BLaER1 treated with 17β-estradiol and CSF1 and Interleukin-3, amounts not matched to agents 10 nM and 100 nM (cell line): ENCODE measurements at regions not wholly inside any gene's neighbourhood (a gene's known extent, or its start where the extent isn't known, plus 50 kb on each side); places are given as distances from the start of the nearest gene placed in this dataset.
"Not testable (repeated sequence)": the region's sequence is repeated elsewhere in the genome, so short reads cannot be mapped to it uniquely, and the experiment has no call there.

ENCODE experiments used
- H3K27ac ChIP-seq, 11 experiments: shearing (Covaris generic); formaldehyde crosslinking; 2 replicates each; pipeline ENCODE4 v1.8.1; 2022
- H3K27me3 ChIP-seq, 11 experiments: shearing (Covaris generic); formaldehyde crosslinking; 2 replicates each; pipeline ENCODE4 v1.8.1; 2022
- H3K36me3 ChIP-seq, 11 experiments: shearing (Covaris generic); formaldehyde crosslinking; 2 replicates each; pipeline ENCODE4 v1.8.1; 2022
- H3K4me1 ChIP-seq, 10 experiments: shearing (Covaris generic); formaldehyde crosslinking; 2 replicates each; pipeline ENCODE4 v1.8.1; 2022
- H3K4me2 ChIP-seq, 11 experiments: shearing (Covaris generic); formaldehyde crosslinking; 2 replicates each; pipeline ENCODE4 v1.8.1; 2022
- H3K4me3 ChIP-seq, 10 experiments: shearing (Covaris generic); formaldehyde crosslinking; 2 replicates each; pipeline ENCODE4 v1.8.1; 2022
- H3K9ac ChIP-seq, 11 experiments: shearing (Covaris generic); formaldehyde crosslinking; 2 replicates each; pipeline ENCODE4 v1.8.1; 2022
- H3K9me3 ChIP-seq, 11 experiments: shearing (Covaris generic); formaldehyde crosslinking; replicated peaks in 1 of 11; 2 replicates each; pipeline ENCODE4 v1.8.1; 2022
- H4K20me1 ChIP-seq, 11 experiments: shearing (Covaris generic); formaldehyde crosslinking; 2 replicates each; pipeline ENCODE4 v1.8.1; 2022
- Cebpa-rat ChIP-seq, 11 experiments: shearing (Covaris generic); IDR thresholded peaks; 2 replicates each; pipeline ENCODE4 v1.8.1; 2022

DNA sequence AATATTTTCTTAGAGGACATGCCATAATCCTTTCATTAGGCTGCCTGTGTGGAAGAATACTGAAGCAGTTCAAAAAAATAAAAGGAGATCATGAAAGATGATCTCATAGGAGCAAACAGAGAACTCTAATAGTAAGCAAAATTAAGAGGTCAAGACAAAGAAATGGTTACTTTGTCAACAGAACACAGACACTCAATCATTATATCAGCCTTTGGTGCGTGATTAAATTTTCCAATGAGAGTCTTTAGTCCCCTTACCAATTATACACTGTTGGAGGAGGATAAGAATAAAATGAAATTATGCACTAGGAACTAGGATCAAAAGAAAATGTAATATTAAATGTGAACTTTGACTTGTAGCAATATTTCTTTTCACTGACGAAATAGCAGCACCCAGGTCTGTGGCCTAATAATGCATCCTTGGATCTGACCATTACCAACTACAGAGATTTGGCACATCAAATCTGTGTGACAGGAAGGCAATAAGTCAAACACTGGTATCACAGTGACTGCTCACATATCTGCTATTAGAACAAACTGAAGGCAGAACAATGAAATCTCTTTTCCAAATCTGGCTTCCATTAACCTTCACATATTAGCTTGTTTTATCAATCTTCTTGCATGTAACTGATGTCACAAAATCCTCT, 1812.9 kb downstream of the PLA2G4A start:
- H3K27me3 ChIP-seq, result no peaks in the 10 kb centered on the region
- no peaks in the 10 kb centered on the region for H3K4me1 ChIP-seq
- H3K4me2 ChIP-seq, result no peak overlapping the region
- TF ChIP-seq Cebpa-rat (IDR thresholded peaks at IDR 0.05), result no peak
- no peaks in the 10 kb centered on the region for H3K36me3 ChIP-seq
- H3K27ac ChIP-seq, result no peak overlapping the region
- H3K4me3 ChIP-seq, result no peak overlapping the region
- no peak overlapping the region for H3K9ac ChIP-seq
- H3K9me3 ChIP-seq, result no peaks in the 10 kb centered on the region
- no peaks in the 10 kb centered on the region for H4K20me1 ChIP-seq

DNA sequence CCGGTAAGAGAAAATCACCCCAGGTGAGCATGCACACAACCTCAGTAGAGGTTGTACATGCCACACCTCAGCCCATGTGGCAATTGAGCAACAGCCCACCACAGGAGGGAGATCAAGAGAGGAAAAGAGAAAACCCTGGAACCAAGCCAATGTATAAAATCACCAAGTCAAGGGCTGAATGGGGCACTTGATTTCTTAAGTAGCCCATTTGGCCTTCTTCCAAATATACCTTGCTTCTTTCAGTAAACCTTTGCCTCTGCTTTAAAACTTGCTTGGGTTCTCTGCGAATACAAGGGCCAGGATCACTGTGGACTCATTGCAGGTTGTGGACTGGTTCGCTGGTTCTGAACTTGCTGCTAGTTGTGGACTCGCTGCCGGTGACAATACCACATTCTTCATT, 1814.0 kb downstream of the PLA2G4A start:
- Histone ChIP-seq H3K4me1 (no peaks in the 10 kb centered on the region), H3K4me3 (no peak overlapping the region), H3K9ac (no peak overlapping the region), H3K27ac (no peak overlapping the region), H3K4me2 (no peak overlapping the region), H3K9me3 (no peaks in the 10 kb centered on the region), H3K27me3 (no peaks in the 10 kb centered on the region), H3K36me3 (no peaks in the 10 kb centered on the region), H4K20me1 (no peaks in the 10 kb centered on the region)
- TF ChIP-seq Cebpa-rat (IDR thresholded peaks at IDR 0.05), result no peak

DNA sequence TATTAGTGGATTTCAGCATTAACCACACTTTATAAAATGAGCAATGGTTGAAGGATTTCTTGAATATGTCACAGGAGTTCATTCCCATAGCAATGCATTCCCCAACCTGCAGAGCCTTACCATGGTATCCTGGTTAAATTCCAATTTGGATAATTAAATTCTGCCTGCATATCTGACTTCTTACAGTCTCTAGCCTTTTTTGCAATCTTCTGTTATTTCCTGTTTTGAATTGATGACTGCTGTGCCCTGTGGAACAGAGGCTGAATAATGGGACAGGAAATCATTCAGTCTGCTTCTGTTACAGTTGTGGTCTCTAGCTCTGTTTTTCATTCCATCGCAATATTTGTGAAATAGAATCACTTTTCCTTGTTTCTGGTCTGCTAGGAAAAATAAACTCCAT, 1823.9 kb downstream of the PLA2G4A start:
- Histone ChIP-seq H3K9me3 (no peaks in the 10 kb centered on the region), H3K4me1 (peaks cover 4 to 10% (median 7%) of the 10 kb centered on the region in 10 experiments; a peak in 18 of 20 replicates), H3K4me2 (peak overlapping the region in 10 of 11 experiments; percentile 10 to 43 (median 26); a peak in 11 of 22 replicates), H3K4me3 (no peak overlapping the region), H3K36me3 (no peaks in the 10 kb centered on the region), H3K27ac (no peak overlapping the region), H4K20me1 (no peaks in the 10 kb centered on the region), H3K9ac (no peak overlapping the region), H3K27me3 (no peaks in the 10 kb centered on the region)
- TF ChIP-seq Cebpa-rat (IDR thresholded peaks at IDR 0.05), result no peak

DNA sequence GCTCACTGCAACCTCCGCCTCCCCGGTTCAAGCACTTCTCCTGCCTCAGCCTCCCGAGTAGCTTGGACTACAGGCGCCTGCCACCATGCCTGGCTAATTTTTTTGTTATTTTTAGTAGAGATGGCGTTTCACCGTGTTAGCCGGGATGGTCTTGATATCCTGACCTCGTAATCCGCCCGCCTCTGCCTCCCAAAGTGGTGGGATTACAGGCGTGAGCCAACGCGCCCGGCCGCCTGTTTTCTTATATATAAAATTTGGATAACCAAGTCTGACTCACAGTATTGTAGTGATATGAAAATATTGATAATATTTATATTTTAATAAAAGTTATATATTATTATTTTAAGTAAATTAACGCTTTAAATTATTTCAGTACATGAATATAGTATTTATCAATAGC, 1821.7 kb downstream of the BRINP3 start:
- not testable (repeated sequence) for H3K4me2 ChIP-seq

DNA sequence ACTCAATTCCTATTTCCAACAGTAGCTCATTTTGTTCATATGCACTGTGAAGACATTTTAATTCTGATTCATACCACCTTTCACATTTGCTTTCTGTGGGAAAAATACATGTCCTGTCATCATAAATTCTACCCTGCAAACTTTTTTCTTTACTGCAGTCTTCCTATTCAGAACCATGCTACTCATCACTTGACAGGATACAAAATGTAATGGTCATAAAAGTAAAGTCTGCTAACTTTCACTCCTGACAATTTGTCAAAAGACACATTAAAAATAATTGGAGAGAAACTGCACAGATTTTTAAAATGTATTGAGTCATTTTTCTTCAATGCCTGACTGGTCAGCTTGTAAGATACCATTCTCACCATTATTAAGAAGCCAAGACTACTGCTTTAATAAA, 1817.1 kb downstream of the BRINP3 start:
- H3K36me3 ChIP-seq, result no peaks in the 10 kb centered on the region
- no peaks in the 10 kb centered on the region for H3K9me3 ChIP-seq
- no peaks in the 10 kb centered on the region for H4K20me1 ChIP-seq
- no peak overlapping the region for H3K9ac ChIP-seq
- no peak overlapping the region for H3K4me2 ChIP-seq
- TF ChIP-seq Cebpa-rat (IDR thresholded peaks at IDR 0.05), result no peak
- no peak overlapping the region for H3K27ac ChIP-seq
- H3K4me3 ChIP-seq, result no peak overlapping the region
- no peaks in the 10 kb centered on the region for H3K27me3 ChIP-seq
- H3K4me1 ChIP-seq, result no peaks in the 10 kb centered on the region

More for the DNA sequence above, 1821.7 kb downstream of the BRINP3 start:
- H3K27ac ChIP-seq, H3K4me3 ChIP-seq, H3K9ac ChIP-seq, H3K9me3 ChIP-seq, H3K27me3 ChIP-seq, H4K20me1 ChIP-seq, H3K36me3 ChIP-seq: not testable (repeated sequence)
- peaks cover 4 to 10% (median 7%) of the 10 kb centered on the region in 10 experiments; a peak in 18 of 20 replicates for H3K4me1 ChIP-seq

DNA sequence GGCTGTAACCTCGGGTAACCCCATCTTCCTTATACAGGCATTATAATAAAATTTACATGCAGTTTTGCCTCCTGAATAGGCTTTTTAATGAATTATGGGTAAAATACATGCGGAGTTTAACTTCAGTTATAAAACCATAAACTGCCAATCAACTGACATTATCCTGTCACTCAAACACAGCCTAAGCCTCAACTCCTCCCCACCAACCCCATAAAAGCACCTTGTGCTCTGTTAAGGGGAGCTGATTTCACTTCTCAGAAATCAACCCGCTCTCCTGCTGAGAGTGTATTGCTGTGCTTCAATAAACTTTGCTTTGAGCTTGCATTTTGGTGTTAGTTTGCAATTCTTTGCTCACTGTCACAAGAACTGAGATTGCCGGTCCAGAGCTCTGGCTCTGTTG, 1812.2 kb downstream of the BRINP3 start:
- Histone ChIP-seq H3K27ac (no peak overlapping the region), H3K4me3 (no peak overlapping the region), H3K9ac (no peak overlapping the region), H3K27me3 (no peaks in the 10 kb centered on the region), H3K4me1 (no peaks in the 10 kb centered on the region), H3K4me2 (no peak overlapping the region), H3K9me3 (no peaks in the 10 kb centered on the region), H4K20me1 (no peaks in the 10 kb centered on the region), H3K36me3 (no peaks in the 10 kb centered on the region)
- no peak for TF ChIP-seq Cebpa-rat (IDR thresholded peaks at IDR 0.05)

DNA sequence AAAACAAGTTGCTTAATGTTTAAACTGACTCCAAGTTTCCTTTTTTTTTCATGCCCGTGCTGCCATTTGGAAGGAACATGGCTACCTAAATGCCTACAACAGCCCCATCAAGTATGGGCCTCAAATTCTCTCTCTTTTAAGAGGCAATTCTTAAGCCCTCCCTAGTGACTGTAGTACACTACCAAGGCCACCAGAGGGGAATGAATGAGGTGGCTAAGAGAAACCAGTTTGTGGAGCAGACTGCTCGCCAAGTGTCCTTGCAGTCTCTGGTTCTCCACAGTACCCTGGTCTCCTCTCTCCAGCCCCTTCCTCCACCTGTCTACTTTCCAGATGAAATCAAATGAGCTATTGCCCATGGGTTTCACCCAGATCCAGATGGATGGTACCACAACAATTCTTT, 1809.6 kb downstream of the BRINP3 start:
- no peaks in the 10 kb centered on the region for H3K9me3 ChIP-seq
- H3K36me3 ChIP-seq, result no peaks in the 10 kb centered on the region
- no peak overlapping the region for H3K27ac ChIP-seq
- no peak overlapping the region for H3K4me2 ChIP-seq
- no peaks in the 10 kb centered on the region for H3K27me3 ChIP-seq
- H3K9ac ChIP-seq, result no peak overlapping the region
- no peaks in the 10 kb centered on the region for H4K20me1 ChIP-seq
- TF ChIP-seq Cebpa-rat (IDR thresholded peaks at IDR 0.05), result no peak
- no peaks in the 10 kb centered on the region for H3K4me1 ChIP-seq
- H3K4me3 ChIP-seq, result no peak overlapping the region

DNA sequence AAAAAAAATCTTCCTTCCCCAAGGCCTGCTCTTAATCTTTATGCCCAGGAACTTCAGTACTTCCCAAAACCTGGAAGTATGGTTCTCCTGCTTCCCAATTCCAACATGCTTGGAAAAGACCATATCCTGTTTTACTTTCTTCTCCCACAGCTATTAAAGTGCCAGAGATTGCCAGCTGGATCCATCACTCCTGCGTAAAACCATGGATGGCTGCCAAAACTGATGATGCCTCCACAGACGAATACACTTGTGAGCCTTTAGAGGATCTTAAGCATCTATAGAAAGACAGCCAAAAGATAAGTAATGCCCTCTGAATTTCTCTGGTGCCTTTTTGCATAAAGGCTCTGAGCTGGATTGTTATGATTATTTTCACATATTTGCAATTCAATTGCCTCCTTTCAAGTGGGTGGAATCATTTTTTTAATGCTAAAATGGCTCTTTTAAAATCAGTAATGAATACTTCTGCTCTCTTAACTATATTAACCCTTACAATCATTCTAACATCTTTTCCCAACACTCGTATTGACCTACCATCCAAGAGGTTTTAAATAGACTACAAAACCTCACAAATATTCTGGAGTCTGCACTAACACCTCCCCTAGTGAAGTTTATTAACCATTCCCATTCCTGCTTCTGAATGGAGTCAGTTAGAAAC, 1807.8 kb downstream of the BRINP3 start:
- Histone ChIP-seq H4K20me1 (no peaks in the 10 kb centered on the region), H3K9me3 (no peaks in the 10 kb centered on the region), H3K9ac (no peak overlapping the region), H3K4me2 (no peak overlapping the region), H3K27me3 (no peaks in the 10 kb centered on the region), H3K36me3 (no peaks in the 10 kb centered on the region), H3K4me1 (no peaks in the 10 kb centered on the region), H3K27ac (no peak overlapping the region), H3K4me3 (no peak overlapping the region)
- TF ChIP-seq Cebpa-rat (IDR thresholded peaks at IDR 0.05), result no peak

DNA sequence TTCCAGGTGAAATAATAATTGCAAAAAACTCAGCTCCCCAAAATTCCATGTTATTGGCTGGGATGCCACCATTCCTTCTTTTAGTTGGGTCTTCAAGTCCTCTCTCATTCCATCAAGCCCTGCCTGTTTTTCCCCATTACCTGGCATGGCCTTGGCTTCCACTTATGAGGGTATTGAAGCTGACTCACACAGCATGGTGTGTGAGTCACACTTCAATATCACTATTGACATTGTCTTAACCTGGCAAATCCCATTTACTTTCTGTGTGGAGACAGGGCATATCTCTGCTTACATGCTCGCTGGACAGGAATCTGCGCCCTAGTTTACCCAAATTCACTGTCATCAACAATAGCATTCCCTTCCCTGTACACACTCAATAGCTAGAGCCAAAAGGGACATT, 1806.8 kb downstream of the BRINP3 start:
- Histone ChIP-seq H4K20me1 (no peaks in the 10 kb centered on the region), H3K4me2 (no peak overlapping the region)

DNA sequence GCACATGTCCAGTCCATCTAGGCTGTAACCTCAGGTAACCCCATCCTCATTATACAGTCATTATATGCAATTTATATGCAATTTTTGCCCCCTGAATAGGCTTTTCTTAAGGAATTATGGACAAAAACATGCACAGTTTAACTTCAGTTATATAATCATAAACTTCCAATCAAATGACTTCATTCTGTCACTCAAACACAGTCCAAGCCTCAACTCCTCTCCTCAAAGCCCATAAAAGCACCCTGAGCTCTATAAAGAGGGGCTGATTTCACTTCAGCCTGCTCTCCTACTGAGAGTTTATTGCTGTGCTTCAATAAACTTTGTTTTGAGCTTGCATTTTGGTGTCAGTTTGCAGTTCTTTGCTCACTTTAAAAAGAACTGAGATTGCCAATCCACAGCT, 1805.5 kb downstream of the BRINP3 start:
- no peak overlapping the region for H3K4me2 ChIP-seq
- TF ChIP-seq Cebpa-rat (IDR thresholded peaks at IDR 0.05), result no peak
- H3K9ac ChIP-seq, result no peak overlapping the region

More for the DNA sequence above, 1806.8 kb downstream of the BRINP3 start:
- no peaks in the 10 kb centered on the region for H3K4me1 ChIP-seq
- no peaks in the 10 kb centered on the region for H3K36me3 ChIP-seq
- H3K9me3 ChIP-seq, result no peaks in the 10 kb centered on the region
- H3K27ac ChIP-seq, result no peak overlapping the region
- no peak overlapping the region for H3K4me3 ChIP-seq
- H3K9ac ChIP-seq, result no peak overlapping the region
- no peak for TF ChIP-seq Cebpa-rat (IDR thresholded peaks at IDR 0.05)
- H3K27me3 ChIP-seq, result no peaks in the 10 kb centered on the region

More for the DNA sequence above, 1805.5 kb downstream of the BRINP3 start:
- Histone ChIP-seq H3K36me3 (no peaks in the 10 kb centered on the region), H3K27me3 (no peaks in the 10 kb centered on the region), H3K4me1 (no peaks in the 10 kb centered on the region), H4K20me1 (no peaks in the 10 kb centered on the region), H3K27ac (no peak overlapping the region), H3K9me3 (no peaks in the 10 kb centered on the region), H3K4me3 (no peak overlapping the region)
